Endothelial cell of umbilical vein (primary cell): ENCODE measurements at regions not wholly inside any gene's neighbourhood (a gene's known extent, or its start where the extent isn't known, plus 50 kb on each side); places are given as distances from the start of the nearest gene placed in this dataset.

Source experiments
- CTCF ChIP-seq, 2 donors: IDR thresholded peaks; 1 replicate in 1 of 2; 2 replicates in 1 of 2; pipeline ENCODE4 v1.5.1; 2011; ENCODE audit warnings: low read length in 2 of 2, mild to moderate bottlenecking in 2 of 2, moderate library complexity in 2 of 2, control low read depth in 1 of 2, inconsistent platforms in 1 of 2, low read depth in 1 of 2; ENCODE audit not compliant: insufficient read depth in 1 of 2; ENCODE audit errors: extremely low read depth in 1 of 2
- EZH2 ChIP-seq: IDR thresholded peaks from 2 replicates; pipeline ENCODE4 v1.6.1; 2012; ENCODE audit warnings: borderline replicate concordance, low read depth, mild to moderate bottlenecking, moderate library complexity, low read length, inconsistent platforms; ENCODE audit not compliant: severe bottlenecking
- FOS ChIP-seq: IDR thresholded peaks from 2 replicates; pipeline ENCODE4 v1.6.1; 2011; ENCODE audit warnings: mild to moderate bottlenecking, low read length, moderate library complexity, borderline replicate concordance; ENCODE audit not compliant: insufficient read depth
- GATA2 ChIP-seq: IDR thresholded peaks from 2 replicates; pipeline ENCODE4 v1.7.0; 2011; ENCODE audit warnings: low read depth, mild to moderate bottlenecking, moderate library complexity, mixed read lengths, low read length; ENCODE audit not compliant: insufficient read length, insufficient read depth
- JUN ChIP-seq: IDR thresholded peaks from 2 replicates; pipeline ENCODE4 v1.6.1; 2011; ENCODE audit warnings: borderline replicate concordance, low read depth; ENCODE audit not compliant: insufficient read length, insufficient read depth
- MAX ChIP-seq: IDR thresholded peaks from 2 replicates; pipeline ENCODE4 v1.6.1; 2011; ENCODE audit not compliant: insufficient read depth, insufficient read length
- MYC ChIP-seq: IDR thresholded peaks from one replicate; pipeline ENCODE4 v1.6.1; 2011; ENCODE audit warnings: mild to moderate bottlenecking, low read depth, low read length
- POLR2A ChIP-seq: IDR thresholded peaks from 2 replicates; pipeline ENCODE4 v1.6.1; 2012; ENCODE audit warnings: low read depth, mild to moderate bottlenecking, control low read depth, low read length
- POLR2AphosphoS5 ChIP-seq: IDR thresholded peaks from 2 replicates; pipeline ENCODE4 v1.6.1; 2012; ENCODE audit warnings: low read depth, mild to moderate bottlenecking, control low read depth, low read length, moderate library complexity; ENCODE audit not compliant: insufficient read depth

GRCh38 chr3:55156851-55157650, 229.2 kb upstream of the LRTM1 start:
- TF ChIP-seq CTCF (IDR thresholded peaks at IDR 0.05; ENCODE audit: extremely low read depth in 1 of 2, insufficient read depth in 1 of 2, low read depth in 1 of 2, low read length in 2 of 2) (no peak), EZH2 (no peak), GATA2 (no peak), POLR2AphosphoS5 (no peak), POLR2A (no peak), JUN (no peak), MYC (no peak), FOS (no peak), MAX (no peak)
